Gastroesophageal sphincter (tissue), 4 donors: ENCODE measurements at regions not wholly inside any gene's neighbourhood (a gene's known extent, or its start where the extent isn't known, plus 50 kb on each side); places are given as distances from the start of the nearest gene placed in this dataset.
A peak's percentile ranks its signal among the peaks of the same experiment; 100 is the strongest.
"Not testable (repeated sequence)": the region's sequence is repeated elsewhere in the genome, so short reads cannot be mapped to it uniquely, and the experiment has no call there.

Experiments
- ATAC-seq: fragments of 150-250 bp; one replicate; pipeline ENCODE4 v1.9.1; 2016; ENCODE audit warnings: mild to moderate bottlenecking, moderate library complexity
- H3K27ac ChIP-seq, 4 donors: fragments of 200-600 bp; sonication (generic) in 3 of 4; 1 replicate in 3 of 4; 2 replicates in 1 of 4; pipeline ENCODE4 v1.5.1; 2016 to 2019
- H3K27me3 ChIP-seq: fragments of 200-600 bp; sonication (generic); one replicate; pipeline ENCODE4 v1.5.1; 2019
- H3K36me3 ChIP-seq, 2 donors: fragments of 200-600 bp; sonication (generic); one replicate each; pipeline ENCODE4 v1.5.1; 2019; ENCODE audit warnings: control low read depth in 1 of 2
- H3K4me1 ChIP-seq, 3 donors: fragments of 200-600 bp; sonication (generic); 1 replicate in 2 of 3; 2 replicates in 1 of 3; pipeline ENCODE4 v1.5.1; 2016 to 2019; ENCODE audit warnings: control low read depth in 2 of 3
- H3K4me3 ChIP-seq, 2 donors: fragments of 200-600 bp; sonication (generic); one replicate each; pipeline ENCODE4 v1.5.1; 2019; ENCODE audit warnings: mild to moderate bottlenecking in 1 of 2, moderate library complexity in 1 of 2
- H3K9me3 ChIP-seq, 3 donors: fragments of 200-600 bp; sonication (generic); one replicate each; pipeline ENCODE4 v1.5.1; 2017 to 2019; ENCODE audit warnings: control low read depth in 2 of 3
- CTCF ChIP-seq, 4 experiments: fragments of 200-600 bp in 2 of 4; fragments of 450-650 bp in 2 of 4; sonication (generic) in 1 of 4; IDR thresholded peaks; one replicate each; pipeline ENCODE4 v1.5.1; 2017 to 2019; ENCODE audit warnings: antibody characterized with exemption in 4 of 4, mild to moderate bottlenecking in 2 of 4, moderate library complexity in 2 of 4
- EP300 ChIP-seq: sonication (generic); formaldehyde crosslinking; IDR thresholded peaks from one replicate; pipeline ENCODE4 v1.6.1; 2017; ENCODE audit warnings: antibody characterized with exemption, mild to moderate bottlenecking
- POLR2A ChIP-seq, 2 donors: fragments of 450-650 bp; IDR thresholded peaks; one replicate each; pipeline ENCODE4 v1.6.1; 2017; ENCODE audit warnings: antibody characterized with exemption in 2 of 2, mild to moderate bottlenecking in 2 of 2, moderate library complexity in 1 of 2
- POLR2AphosphoS5 ChIP-seq: sonication (generic); formaldehyde crosslinking; IDR thresholded peaks from one replicate; pipeline ENCODE4 v1.6.1; 2017; ENCODE audit warnings: antibody characterized with exemption
- WGBS, 2 donors: methylation state at CpG; one replicate each; pipeline ENCODE4 v1.1.5; 2018; ENCODE audit warnings: low coverage in 1 of 2; 5-methylcytosine and 5-hydroxymethylcytosine counted together

- H3K36me3 ChIP-seq, result no peaks in the 10 kb centered on the region
- peaks cover 18% of the 10 kb centered on the region for H3K27me3 ChIP-seq
- no peak overlapping the region for H3K4me3 ChIP-seq
- no peak for ATAC-seq
- peaks cover 0 to 28% (median 8%) of the 10 kb centered on the region in 3 donors for H3K4me1 ChIP-seq
- WGBS, 2 donors, result 68 to 81% methylated on average over 3 of the region's 3 CpGs
- TF ChIP-seq POLR2AphosphoS5 (no peak), EP300 (no peak), CTCF (IDR thresholded peaks at IDR 0.05) (no peak), POLR2A (IDR thresholded peaks at IDR 0.05) (no peak)
- H3K9me3 ChIP-seq, result no peaks in the 10 kb centered on the region
- no peak overlapping the region for H3K27ac ChIP-seq
Observed at GRCh38 chr13:27349458-27349857, 75.0 kb upstream of the GTF3A start.

GRCh38 chr13:27350825-27351224, 73.6 kb upstream of the GTF3A start:
- not testable (repeated sequence) for H3K9me3 ChIP-seq, ATAC-seq, H3K36me3 ChIP-seq, H3K4me3 ChIP-seq, H3K27ac ChIP-seq
- H3K27me3 ChIP-seq, result peaks cover 12% of the 10 kb centered on the region
- H3K4me1 ChIP-seq, result peaks cover 0 to 31% (median 8%) of the 10 kb centered on the region in 3 donors
- WGBS, 2 donors, result 89 to 95% methylated on average over 3 to 6 of the region's 6 CpGs

GRCh38 chr13:27352698-27353097, 71.7 kb upstream of the GTF3A start:
- Histone ChIP-seq H3K4me1 (peaks cover 0 to 31% (median 8%) of the 10 kb centered on the region in 3 donors), H3K27me3 (no peaks in the 10 kb centered on the region), H3K4me3 (peak overlapping the region in 1 of 2 donors; percentile 18), H3K9me3 (no peaks in the 10 kb centered on the region), H3K36me3 (no peaks in the 10 kb centered on the region), H3K27ac (peak overlapping the region in 3 of 4 donors; percentile 73 to 81 (median 79))
- ATAC-seq, result peak; percentile 10
- TF ChIP-seq EP300 (no peak), POLR2A (IDR thresholded peaks at IDR 0.05) (no peak), POLR2AphosphoS5 (no peak), CTCF (IDR thresholded peaks at IDR 0.05) (no peak)
- WGBS, 2 donors, result 40 to 49% methylated on average over 3 to 7 of the region's 11 CpGs

- TF ChIP-seq POLR2AphosphoS5 (no peak), EP300 (no peak), CTCF (IDR thresholded peaks at IDR 0.05) (no peak), POLR2A (IDR thresholded peaks at IDR 0.05) (no peak)
- no peaks in the 10 kb centered on the region for H3K9me3 ChIP-seq
- H3K4me3 ChIP-seq, result peak overlapping the region in 1 of 2 donors; percentile 18
- peak overlapping the region; percentile 6 to 81 (median 76) for H3K27ac ChIP-seq
- H3K4me1 ChIP-seq, result peaks cover 0 to 31% (median 8%) of the 10 kb centered on the region in 3 donors
- no peaks in the 10 kb centered on the region for H3K27me3 ChIP-seq
- peak; percentile 39 for ATAC-seq
- H3K36me3 ChIP-seq, result no peaks in the 10 kb centered on the region
- WGBS, 2 donors, result 67% methylated on average over 2 to 4 of the region's 9 CpGs
Observed at GRCh38 chr13:27353166-27353583, 71.2 kb upstream of the GTF3A start.

- 73 to 76% methylated on average over 3 of the region's 3 CpGs for WGBS, 2 donors
- Histone ChIP-seq H3K4me3 (no peak overlapping the region), H3K4me1 (peaks cover 0 to 31% (median 8%) of the 10 kb centered on the region in 3 donors), H3K9me3 (no peaks in the 10 kb centered on the region), H3K36me3 (no peaks in the 10 kb centered on the region), H3K27me3 (no peaks in the 10 kb centered on the region), H3K27ac (peak overlapping the region; percentile 6 to 81 (median 76))
- no peak for TF ChIP-seq CTCF (IDR thresholded peaks at IDR 0.05)
- TF ChIP-seq POLR2A (IDR thresholded peaks at IDR 0.05), result no peak
- ATAC-seq, result no peak
Observed at GRCh38 chr13:27353708-27354107, 70.7 kb upstream of the GTF3A start.
